ACC112 (cell line): ENCODE measurements at regions not wholly inside any gene's neighbourhood (a gene's known extent, or its start where the extent isn't known, plus 50 kb on each side); places are given as distances from the start of the nearest gene placed in this dataset.

Experiments used
- H2AFZ ChIP-seq: fragments of 200-600 bp; sonication (generic); one replicate; pipeline ENCODE4 v1.6.0; 2017; ENCODE audit warnings: antibody characterized with exemption, low read length; ENCODE audit not compliant: unreplicated experiment
- H3K27ac ChIP-seq: fragments of 200-600 bp; sonication (generic); 2 replicates; pipeline ENCODE4 v1.5.1; 2014; ENCODE audit warnings: low read depth, mild to moderate bottlenecking, antibody characterized with exemption, low read length, moderate library complexity
- H3K27me3 ChIP-seq: fragments of 200-600 bp; sonication (generic); 2 replicates; pipeline ENCODE4 v1.6.1; 2014; ENCODE audit warnings: mild to moderate bottlenecking, antibody characterized with exemption, low read length, moderate library complexity, mixed read lengths; ENCODE audit not compliant: insufficient read depth
- H3K36me3 ChIP-seq: fragments of 200-600 bp; sonication (generic); 2 replicates; pipeline ENCODE4 v1.6.1; 2016; ENCODE audit warnings: mild to moderate bottlenecking, antibody characterized with exemption, low read length, moderate library complexity, mixed read lengths; ENCODE audit not compliant: insufficient read depth
- H3K4me1 ChIP-seq: fragments of 200-600 bp; sonication (generic); one replicate; pipeline ENCODE4 v1.6.1; 2016; ENCODE audit warnings: low read length, mixed read lengths; ENCODE audit not compliant: insufficient read depth, unreplicated experiment, control insufficient read depth
- H3K4me3 ChIP-seq: fragments of 200-600 bp; sonication (generic); 2 replicates; pipeline ENCODE4 v1.5.1; 2014; ENCODE audit warnings: mild to moderate bottlenecking, low read depth, low read length
- H3K79me2 ChIP-seq: fragments of 200-600 bp; sonication (generic); one replicate; pipeline ENCODE4 v1.6.0; 2016; ENCODE audit warnings: low read length; ENCODE audit not compliant: control insufficient read depth, unreplicated experiment, insufficient read depth

DNA sequence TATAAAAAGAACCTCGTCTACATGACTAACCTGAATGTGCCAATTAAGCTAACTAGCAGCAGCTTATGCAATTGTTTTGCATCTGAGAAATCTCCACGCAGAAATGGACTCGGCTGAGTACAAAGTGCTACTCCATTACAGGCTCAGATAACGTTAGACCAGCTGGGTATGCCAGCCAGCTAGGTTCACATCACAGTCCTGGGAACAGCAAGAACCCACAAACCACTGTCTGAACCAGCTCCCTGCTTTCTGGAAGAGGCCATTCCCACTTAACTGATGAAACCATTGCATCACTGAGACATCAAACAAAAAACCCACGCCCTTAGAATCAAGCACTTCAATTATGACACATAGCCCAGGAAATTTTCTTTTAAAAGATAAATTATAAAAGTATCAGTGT lies 202.7 kb downstream of the CYRIA start:
- Histone ChIP-seq H3K79me2 (no peaks in the 10 kb centered on the region), H3K27ac (no peak overlapping the region), H3K27me3 (no peaks in the 10 kb centered on the region), H3K4me1 (no peaks in the 10 kb centered on the region), H3K4me3 (no peak overlapping the region), H3K36me3 (no peaks in the 10 kb centered on the region), H2AFZ (no peak overlapping the region)

DNA sequence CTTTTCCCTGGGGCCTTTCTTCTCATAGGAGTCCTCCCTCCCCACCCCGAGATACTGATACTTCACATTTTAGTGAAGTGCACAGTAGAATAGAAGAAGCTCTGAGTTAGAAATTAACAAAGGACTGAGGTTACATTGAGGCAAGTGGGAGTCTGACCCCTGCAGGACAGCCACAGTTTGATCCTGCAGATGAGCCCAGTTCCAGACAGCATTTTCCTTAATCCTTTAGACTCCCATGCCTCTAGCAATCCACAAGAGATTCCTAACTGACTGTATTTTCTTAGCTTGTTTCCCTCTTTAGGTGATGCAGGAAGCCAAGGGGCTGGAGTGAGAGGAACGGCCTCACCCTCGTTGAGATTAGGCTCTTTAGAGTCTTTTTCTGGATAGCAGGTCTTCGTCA lies 204.0 kb downstream of the CYRIA start:
- Histone ChIP-seq H3K79me2 (no peaks in the 10 kb centered on the region), H3K4me1 (no peaks in the 10 kb centered on the region), H3K27me3 (no peaks in the 10 kb centered on the region), H2AFZ (no peak overlapping the region), H3K4me3 (no peak overlapping the region), H3K27ac (no peak overlapping the region), H3K36me3 (no peaks in the 10 kb centered on the region)

DNA sequence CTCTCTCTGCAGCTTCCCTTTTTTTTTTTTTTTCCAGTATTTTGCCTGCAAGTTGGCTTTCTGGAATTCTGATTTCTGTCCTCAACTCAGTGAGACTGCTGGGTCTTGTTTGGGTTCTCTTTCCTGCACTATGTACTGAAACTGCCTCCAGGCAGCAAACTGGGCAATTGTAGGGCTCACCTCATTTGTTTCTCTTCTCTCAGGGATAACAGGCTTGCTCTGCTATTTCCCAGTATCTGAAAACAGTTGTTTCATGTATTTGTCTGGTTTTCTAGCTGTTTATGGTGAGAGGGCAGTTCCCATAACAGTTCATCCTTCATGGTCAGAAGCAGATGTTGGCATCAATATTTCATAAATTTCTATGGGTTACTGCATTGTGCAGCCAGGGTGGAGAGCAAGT lies 206.0 kb downstream of the CYRIA start:
- no peaks in the 10 kb centered on the region for H3K79me2 ChIP-seq
- no peak overlapping the region for H3K27ac ChIP-seq
- no peak overlapping the region for H3K4me3 ChIP-seq
- H2AFZ ChIP-seq = no peak overlapping the region
- H3K4me1 ChIP-seq = no peaks in the 10 kb centered on the region
- no peaks in the 10 kb centered on the region for H3K27me3 ChIP-seq
- H3K36me3 ChIP-seq = no peaks in the 10 kb centered on the region

DNA sequence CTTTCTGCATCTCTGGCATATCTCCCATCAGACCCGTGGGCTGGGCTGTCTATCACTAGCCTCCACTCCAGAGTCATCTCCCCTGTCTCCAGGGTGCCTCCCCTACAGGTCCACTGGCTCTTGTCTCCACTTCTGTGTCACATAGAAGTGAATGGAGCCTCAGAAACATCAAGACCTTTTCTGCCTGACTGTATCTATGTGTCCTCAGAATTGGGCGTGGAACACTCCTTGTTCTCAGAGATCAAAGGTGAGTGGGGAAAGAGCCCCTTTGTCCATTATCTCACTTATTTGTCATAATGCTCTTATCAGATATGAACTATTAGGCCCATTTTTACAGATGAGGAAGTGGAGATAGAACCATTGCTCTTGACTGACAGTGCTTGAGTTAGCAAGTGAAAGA lies 211.0 kb downstream of the CYRIA start:
- no peaks in the 10 kb centered on the region for H3K79me2 ChIP-seq
- H3K27ac ChIP-seq = no peak overlapping the region
- H2AFZ ChIP-seq = no peak overlapping the region
- H3K27me3 ChIP-seq = no peaks in the 10 kb centered on the region
- no peaks in the 10 kb centered on the region for H3K4me1 ChIP-seq
- no peak overlapping the region for H3K4me3 ChIP-seq
- no peaks in the 10 kb centered on the region for H3K36me3 ChIP-seq

DNA sequence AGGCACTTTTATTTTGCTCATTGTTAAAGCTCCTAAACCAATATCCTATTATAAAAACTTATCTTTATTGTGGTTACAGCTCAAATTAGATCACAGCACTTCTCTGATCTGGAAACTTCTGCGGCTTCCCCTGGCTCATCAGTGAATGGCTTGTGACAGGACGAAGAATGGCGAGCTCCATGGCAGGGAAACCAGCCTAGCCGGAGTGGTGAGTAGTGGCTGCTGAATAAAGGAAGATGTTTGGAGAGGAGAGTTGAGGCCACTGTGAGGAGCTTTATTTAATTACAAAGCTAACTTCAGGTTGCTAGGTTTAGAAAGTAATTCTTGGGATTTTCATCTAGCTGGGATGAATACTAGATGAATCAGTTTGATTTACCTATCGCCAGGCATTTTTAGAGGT lies 213.5 kb downstream of the CYRIA start:
- no peaks in the 10 kb centered on the region for H3K4me1 ChIP-seq
- H3K27ac ChIP-seq = no peak overlapping the region
- H3K27me3 ChIP-seq = no peaks in the 10 kb centered on the region
- H3K4me3 ChIP-seq = no peak overlapping the region
- no peaks in the 10 kb centered on the region for H3K79me2 ChIP-seq
- no peak overlapping the region for H2AFZ ChIP-seq
- H3K36me3 ChIP-seq = no peaks in the 10 kb centered on the region

DNA sequence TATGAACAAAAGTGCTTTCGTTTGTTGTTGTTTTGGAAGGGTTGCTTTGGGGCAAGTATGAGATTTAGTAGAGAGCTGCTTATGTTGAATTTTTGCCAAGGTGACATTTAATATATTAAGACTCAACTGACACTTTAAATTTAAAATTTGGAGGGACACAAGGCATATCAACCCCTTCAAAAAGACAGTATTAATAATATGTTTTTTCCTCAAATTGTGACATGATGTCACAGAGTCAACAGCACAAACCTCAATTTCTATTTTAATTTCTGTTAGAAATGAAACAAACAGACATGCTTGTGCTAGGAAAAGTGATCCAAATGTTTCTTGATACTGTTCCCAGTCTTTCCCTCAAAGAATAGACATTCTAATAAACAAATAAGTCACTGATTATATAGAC lies 218.9 kb downstream of the CYRIA start:
- no peaks in the 10 kb centered on the region for H3K79me2 ChIP-seq
- no peak overlapping the region for H3K27ac ChIP-seq

DNA sequence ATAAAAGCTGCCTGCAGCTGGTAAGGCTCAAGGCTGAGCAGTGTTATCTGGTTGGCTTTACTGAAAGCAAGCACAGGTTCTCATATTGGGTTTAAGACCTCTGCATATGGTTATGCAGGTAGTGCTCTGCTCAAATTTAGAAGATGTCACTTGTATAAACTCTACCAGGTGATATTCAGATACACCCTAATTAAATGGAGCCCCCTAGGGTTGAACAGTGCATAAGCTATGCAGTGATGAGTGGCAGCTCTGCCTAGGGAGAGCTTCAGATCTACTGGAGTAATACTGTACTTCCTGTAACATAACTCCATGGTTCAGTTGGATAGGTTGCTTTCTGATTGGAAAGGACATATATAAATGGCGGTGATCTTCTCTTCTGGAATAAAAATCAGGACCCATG lies 222.7 kb downstream of the CYRIA start:
- H3K27ac ChIP-seq = no peak overlapping the region
- H3K36me3 ChIP-seq = no peaks in the 10 kb centered on the region
- H2AFZ ChIP-seq = no peak overlapping the region
- H3K4me1 ChIP-seq = no peaks in the 10 kb centered on the region
- no peaks in the 10 kb centered on the region for H3K27me3 ChIP-seq
- H3K4me3 ChIP-seq = no peak overlapping the region
- H3K79me2 ChIP-seq = no peaks in the 10 kb centered on the region

More for the DNA sequence above, 218.9 kb downstream of the CYRIA start:
- Histone ChIP-seq H3K4me3 (no peak overlapping the region), H2AFZ (no peak overlapping the region), H3K36me3 (no peaks in the 10 kb centered on the region), H3K27me3 (no peaks in the 10 kb centered on the region), H3K4me1 (no peaks in the 10 kb centered on the region)

DNA sequence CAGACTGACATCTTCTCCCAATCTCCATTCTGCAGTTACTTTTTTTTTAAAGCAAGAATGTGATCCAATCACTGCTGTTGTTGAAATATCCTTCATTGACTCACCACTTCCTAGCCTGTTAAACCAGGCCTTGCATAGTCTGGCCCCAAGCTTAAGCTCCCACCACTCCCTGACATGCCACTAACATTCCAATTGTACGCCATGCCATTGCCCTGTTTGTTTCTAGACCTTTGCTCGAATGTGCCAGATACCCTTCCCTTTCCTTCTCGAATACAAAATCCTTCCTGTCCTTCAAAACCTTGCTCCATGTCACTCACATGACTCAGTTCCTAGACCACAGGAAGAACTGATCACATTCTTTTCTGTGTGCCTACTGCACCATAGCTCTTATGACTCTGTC lies 224.2 kb downstream of the CYRIA start:
- H3K36me3 ChIP-seq = no peaks in the 10 kb centered on the region
- H3K79me2 ChIP-seq = no peaks in the 10 kb centered on the region
- no peaks in the 10 kb centered on the region for H3K4me1 ChIP-seq
- H3K27ac ChIP-seq = no peak overlapping the region
- no peak overlapping the region for H3K4me3 ChIP-seq
- no peaks in the 10 kb centered on the region for H3K27me3 ChIP-seq
- H2AFZ ChIP-seq = no peak overlapping the region

DNA sequence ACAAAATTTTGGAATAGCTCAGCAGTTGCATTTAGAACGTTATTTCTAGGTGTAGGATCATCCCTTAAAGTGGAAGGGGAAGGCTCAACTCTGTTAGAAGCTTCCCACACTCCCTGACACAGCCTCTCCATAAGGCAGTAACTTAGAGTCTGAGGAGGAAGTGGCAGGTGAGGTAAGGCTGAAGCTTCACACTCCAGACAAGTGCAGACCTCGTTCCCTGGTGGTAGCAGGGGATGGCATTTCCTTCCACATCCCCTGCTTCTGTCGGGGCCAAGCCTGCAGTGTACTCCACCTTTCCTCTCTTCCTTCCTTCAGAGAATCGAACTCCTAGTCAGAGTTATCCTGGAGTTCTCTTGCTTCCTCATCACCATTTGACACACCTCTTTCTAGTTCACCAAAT lies 224.7 kb downstream of the CYRIA start:
- H3K4me1 ChIP-seq = no peaks in the 10 kb centered on the region
- H2AFZ ChIP-seq = no peak overlapping the region
- H3K36me3 ChIP-seq = no peaks in the 10 kb centered on the region
- H3K4me3 ChIP-seq = no peak overlapping the region
- no peaks in the 10 kb centered on the region for H3K27me3 ChIP-seq
- H3K27ac ChIP-seq = no peak overlapping the region
- H3K79me2 ChIP-seq = no peaks in the 10 kb centered on the region

DNA sequence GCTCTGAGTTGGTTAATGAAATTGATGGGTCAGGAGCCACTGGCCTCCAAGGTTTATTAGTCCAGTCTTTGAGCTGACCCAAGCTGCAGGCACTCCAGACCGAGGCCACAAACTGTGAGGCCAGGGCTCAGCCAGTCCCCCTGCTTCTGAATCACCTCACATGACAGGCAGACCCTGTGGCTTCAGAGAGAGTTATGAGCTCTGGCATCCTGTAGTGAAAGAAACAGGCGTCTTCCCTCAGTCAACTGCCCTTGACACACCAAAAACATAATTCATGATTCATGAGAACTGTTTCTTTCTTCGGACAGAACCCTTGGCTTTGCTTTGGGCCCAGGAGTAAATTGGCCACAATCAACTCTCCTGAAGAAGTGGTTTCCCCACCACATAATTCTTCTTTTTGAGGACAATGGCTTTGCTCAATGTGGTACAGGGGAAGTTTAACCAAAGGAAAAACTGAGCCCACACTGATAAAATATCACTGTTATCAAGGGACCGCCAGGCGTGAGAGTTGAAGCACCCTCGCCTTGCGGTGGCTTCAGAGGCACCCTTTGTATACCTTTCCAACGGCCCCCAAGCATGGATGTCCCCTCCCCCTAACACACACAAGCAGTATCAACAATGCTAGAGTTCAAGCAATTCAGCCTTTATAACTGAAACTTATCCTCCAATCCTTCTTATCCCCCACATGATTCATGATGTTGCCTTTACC lies 226.9 kb downstream of the CYRIA start:
- Histone ChIP-seq H3K36me3 (no peaks in the 10 kb centered on the region), H3K27me3 (no peaks in the 10 kb centered on the region), H3K27ac (no peak overlapping the region), H3K4me1 (no peaks in the 10 kb centered on the region), H3K4me3 (no peak overlapping the region), H3K79me2 (no peaks in the 10 kb centered on the region), H2AFZ (no peak overlapping the region)

DNA sequence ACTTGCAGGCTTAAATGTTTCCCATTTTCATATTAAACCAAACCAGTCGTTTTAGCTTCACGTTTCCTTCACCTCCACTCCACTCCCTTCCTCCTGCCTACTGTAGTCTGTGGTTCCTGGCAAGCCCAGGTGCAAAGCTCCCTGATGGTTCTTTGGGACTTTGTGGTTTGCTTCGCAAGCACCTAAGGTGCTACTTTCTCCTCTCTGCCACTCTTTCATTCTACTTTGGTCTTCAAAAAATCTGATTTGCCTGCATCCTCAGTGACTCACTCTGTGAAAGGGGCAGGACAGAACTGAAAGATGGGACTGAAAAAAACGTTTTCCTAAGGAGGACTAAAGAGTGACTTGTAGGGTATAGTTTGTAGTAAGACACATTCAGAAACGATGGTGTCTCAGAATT lies 228.4 kb downstream of the CYRIA start:
- Histone ChIP-seq H3K27ac (no peak overlapping the region), H3K27me3 (no peaks in the 10 kb centered on the region), H3K4me1 (no peaks in the 10 kb centered on the region), H2AFZ (no peak overlapping the region), H3K36me3 (no peaks in the 10 kb centered on the region), H3K4me3 (no peak overlapping the region), H3K79me2 (no peaks in the 10 kb centered on the region)
